SK-N-SH (cell line): ENCODE measurements at regions not wholly inside any gene's neighbourhood (a gene's known extent, or its start where the extent isn't known, plus 50 kb on each side); places are given as distances from the start of the nearest gene placed in this dataset.

Experiments used
- CTCF ChIA-PET: fragments of 300-600, 350-600 bp; formaldehyde crosslinking; extraction: SDS; loops from one replicate; lab custom pipeline; 2021; lab: Yijun Ruan, JAX
- POLR2A ChIA-PET: fragments of 350-600 bp; sonication (Branson Sonifier 250); formaldehyde crosslinking; extraction: SDS; loops from one replicate; lab custom pipeline; 2020; ENCODE audit warnings: antibody characterized with exemption, inconsistent platforms; lab: Yijun Ruan, JAX
- DNase-seq: peaks from one replicate; pipeline ENCODE4 v3.0.0; 2012
- H2AFZ ChIP-seq: fragments of 200-600 bp; sonication (generic); 2 replicates; pipeline ENCODE4 v1.8.1; 2016; ENCODE audit warnings: antibody characterized with exemption, mild to moderate bottlenecking, low read depth
- H3F3A ChIP-seq: fragments of 200-600 bp; sonication (generic); replicated peaks from 2 replicates; pipeline ENCODE3; 2016; ENCODE audit warnings: antibody characterized with exemption, mild to moderate bottlenecking; ENCODE audit not compliant: insufficient read depth
- H3K27ac ChIP-seq, 2 experiments: fragments of 200-500 bp in 1 of 2; fragments of 200-600 bp in 1 of 2; sonication (Bioruptor generic) in 1 of 2; sonication (generic), shearing (Covaris generic) in 1 of 2; 2 replicates each; pipeline versions ENCODE4 v1.5.1 to v1.6.1; 2014 to 2016; ENCODE audit warnings: low read depth in 2 of 2, inconsistent platforms in 1 of 2, low read length in 1 of 2, mild to moderate bottlenecking in 1 of 2, mixed read lengths in 1 of 2
- H3K27me3 ChIP-seq: fragments of 200-600 bp; sonication (generic), shearing (Covaris generic); 2 replicates; pipeline ENCODE4 v1.6.1; 2016; ENCODE audit warnings: mixed run types; ENCODE audit not compliant: insufficient read depth
- H3K36me3 ChIP-seq, 2 experiments: fragments of 200-500 bp in 1 of 2; fragments of 200-600 bp in 1 of 2; sonication (Bioruptor generic) in 1 of 2; sonication (generic) in 1 of 2; replicated peaks in 1 of 2; 2 replicates each; pipeline versions ENCODE3 to v1.5.1; 2014 to 2016; ENCODE audit warnings: low read length in 1 of 2, mild to moderate bottlenecking in 1 of 2; ENCODE audit not compliant: insufficient read depth in 2 of 2, control insufficient read depth in 1 of 2
- H3K4me1 ChIP-seq, 2 experiments: fragments of 200-500 bp in 1 of 2; fragments of 200-600 bp in 1 of 2; sonication (Bioruptor generic) in 1 of 2; sonication (generic), shearing (Covaris generic) in 1 of 2; 2 replicates each; pipeline versions ENCODE4 v1.5.1 to v1.6.1; 2014 to 2016; ENCODE audit warnings: low read depth in 1 of 2, low read length in 1 of 2, mixed run types in 1 of 2; ENCODE audit not compliant: insufficient read depth in 2 of 2, control insufficient read depth in 1 of 2
- H3K4me2 ChIP-seq: fragments of 200-600 bp; sonication (generic), shearing (Covaris generic); 2 replicates; pipeline ENCODE4 v1.6.1; 2017; ENCODE audit warnings: mixed run types
- H3K4me3 ChIP-seq, 2 experiments: fragments of 200-500 bp in 1 of 2; fragments of 200-600 bp in 1 of 2; sonication (Bioruptor generic) in 1 of 2; sonication (generic), shearing (Covaris generic) in 1 of 2; 2 replicates each; pipeline versions ENCODE4 v1.5.1 to v1.8.1; 2014 to 2016; ENCODE audit warnings: low read depth in 2 of 2, inconsistent platforms in 1 of 2, low read length in 1 of 2, mild to moderate bottlenecking in 1 of 2, mixed read lengths in 1 of 2, moderate library complexity in 1 of 2
- H3K79me2 ChIP-seq: fragments of 200-600 bp; sonication (generic); 2 replicates; pipeline ENCODE4 v1.8.1; 2017; ENCODE audit warnings: mild to moderate bottlenecking; ENCODE audit not compliant: insufficient read depth
- H3K9ac ChIP-seq: fragments of 200-600 bp; sonication (generic); 2 replicates; pipeline ENCODE4 v1.6.1; 2017; ENCODE audit warnings: mixed run types
- H3K9me2 ChIP-seq: fragments of 200-600 bp; sonication (generic); 2 replicates; pipeline ENCODE4 v1.6.1; 2017; ENCODE audit warnings: mixed run types
- H3K9me3 ChIP-seq: fragments of 200-600 bp; sonication (generic); 2 replicates; pipeline ENCODE4 v1.6.1; 2017; ENCODE audit warnings: mixed run types, mild to moderate bottlenecking, moderate library complexity
- H4K20me1 ChIP-seq: fragments of 200-600 bp; sonication (generic); 2 replicates; pipeline ENCODE4 v1.6.1; 2017; ENCODE audit warnings: mild to moderate bottlenecking, mixed run types; ENCODE audit not compliant: insufficient read depth
- EP300 ChIP-seq, 2 experiments: IDR thresholded peaks; 2 replicates each; pipeline versions ENCODE4 v1.4.0 to v1.6.1; 2012; ENCODE audit warnings: borderline replicate concordance in 1 of 2, low read depth in 1 of 2, low read length in 1 of 2
- FOXJ3 ChIP-seq: sonication (generic); formaldehyde crosslinking; IDR thresholded peaks from 2 replicates; pipeline ENCODE4 v1.5.1; 2020; ENCODE audit warnings: mild to moderate bottlenecking, missing genetic modification reagents
- FOXM1 ChIP-seq: IDR thresholded peaks from 2 replicates; pipeline ENCODE4 v1.4.0; 2012; ENCODE audit warnings: low read depth, mild to moderate bottlenecking
- GATA2 ChIP-seq: sonication (generic); formaldehyde crosslinking; IDR thresholded peaks from 2 replicates; pipeline ENCODE4 v1.5.0; 2020; ENCODE audit warnings: mild to moderate bottlenecking, missing genetic modification reagents
- JUND ChIP-seq: IDR thresholded peaks from 2 replicates; pipeline ENCODE4 v1.4.0; 2012
- MXI1 ChIP-seq: IDR thresholded peaks from 2 replicates; pipeline ENCODE4 v1.6.1; 2012; ENCODE audit warnings: mild to moderate bottlenecking, low read depth, low read length, improper control_type of control experiment
- NFIC ChIP-seq: IDR thresholded peaks from 2 replicates; pipeline ENCODE4 v1.4.0; 2012; ENCODE audit warnings: borderline replicate concordance
- NRF1 ChIP-seq: IDR thresholded peaks from 2 replicates; pipeline ENCODE4 v1.6.1; 2012; ENCODE audit warnings: low read depth, mild to moderate bottlenecking, low read length
- RCOR1 ChIP-seq: fragments of 150-350 bp; IDR thresholded peaks from 2 replicates; pipeline ENCODE4 v1.6.1; 2017; ENCODE audit warnings: antibody characterized with exemption, low read length
- RFX5 ChIP-seq: IDR thresholded peaks from 2 replicates; pipeline ENCODE4 v1.6.1; 2012; ENCODE audit warnings: mild to moderate bottlenecking, improper control_type of control experiment, low read length
- RXRA ChIP-seq: IDR thresholded peaks from 2 replicates; pipeline ENCODE4 v1.4.0; 2012; ENCODE audit warnings: low read depth, mild to moderate bottlenecking, borderline replicate concordance
- SIN3A ChIP-seq: IDR thresholded peaks from 2 replicates; pipeline ENCODE4 v1.6.1; 2012; ENCODE audit warnings: low read depth, mild to moderate bottlenecking, low read length, moderate library complexity, borderline replicate concordance
- TEAD4 ChIP-seq: IDR thresholded peaks from 2 replicates; pipeline ENCODE4 v1.4.0; 2012; ENCODE audit warnings: mild to moderate bottlenecking, borderline replicate concordance; ENCODE audit not compliant: insufficient read depth
- YY1 ChIP-seq: IDR thresholded peaks from 2 replicates; pipeline ENCODE4 v1.4.0; 2012; ENCODE audit warnings: low read depth, mild to moderate bottlenecking
- WGBS: methylation state at CpG from one replicate; pipeline ENCODE4 v1.1.6; 2017; ENCODE audit warnings: low lambda C conversion rate; 5-methylcytosine and 5-hydroxymethylcytosine counted together
- TF ChIP-seq, protein P1 (sequence below): IDR thresholded peaks from 2 replicates; pipeline ENCODE4 v1.4.0; 2012; ENCODE audit warnings: low read depth
- TF ChIP-seq, protein P2 (sequence below): IDR thresholded peaks from 2 replicates; pipeline ENCODE4; 2012
- TF ChIP-seq, protein P3 (sequence below): fragments of 150-350 bp; IDR thresholded peaks from 2 replicates; pipeline ENCODE4 v1.6.1; 2017; ENCODE audit warnings: antibody characterized with exemption, low read length, low read depth, borderline replicate concordance

DNA sequence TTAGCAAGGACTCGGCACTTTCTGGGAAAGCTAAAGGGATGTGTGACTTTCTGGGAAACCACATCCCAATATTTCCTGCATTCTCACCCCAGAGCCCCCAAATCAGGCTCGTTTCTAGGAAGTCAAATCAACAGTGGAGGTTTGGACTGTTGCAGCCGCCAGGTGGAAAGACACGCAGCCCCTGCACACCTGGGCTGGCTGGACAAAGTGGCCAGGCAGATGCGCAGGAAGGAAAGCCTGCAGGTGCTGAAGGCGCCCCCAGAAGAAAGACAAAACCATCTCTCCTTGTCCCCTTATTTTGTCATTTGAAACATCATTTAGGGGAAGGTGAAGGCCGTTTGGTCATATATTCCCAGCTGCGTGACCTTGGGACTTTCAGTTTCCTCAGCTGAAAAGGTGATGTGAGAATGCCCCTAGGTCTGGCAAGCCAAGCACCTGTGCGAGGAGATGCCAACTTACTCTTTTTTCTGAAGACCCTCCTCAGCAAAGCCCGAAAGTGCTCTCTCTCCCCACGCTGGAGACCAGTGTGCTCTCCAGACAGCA is 97.9 kb upstream of the CPEB4 start:
- H3K4me2 ChIP-seq: no peak overlapping the region
- POLR2A ChIA-PET: interaction anchor here (0.6 kb wide), 1 partner anchor 10 kb away, joined by 3 read pairs; no protein-coding TSS in a partner anchor
- no peak overlapping the region for H3K4me3 ChIP-seq
- no peak overlapping the region for H3K9ac ChIP-seq
- no peaks in the 10 kb centered on the region for H4K20me1 ChIP-seq
- DNase-seq: no peak
- TF ChIP-seq FOXJ3 (CRISPR knock-in tag) (no peak), JUND (no peak), FOXM1 (no peak), SIN3A (no peak)
- TF ChIP-seq, protein P1, sequence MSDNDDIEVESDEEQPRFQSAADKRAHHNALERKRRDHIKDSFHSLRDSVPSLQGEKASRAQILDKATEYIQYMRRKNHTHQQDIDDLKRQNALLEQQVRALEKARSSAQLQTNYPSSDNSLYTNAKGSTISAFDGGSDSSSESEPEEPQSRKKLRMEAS: no peak
- no peak overlapping the region for H3K27ac ChIP-seq
- no peaks in the 10 kb centered on the region for H3K79me2 ChIP-seq
- no peaks in the 10 kb centered on the region for H3K9me2 ChIP-seq
- no peaks in the 10 kb centered on the region for H3F3A ChIP-seq
- no peak overlapping the region for H2AFZ ChIP-seq
- CTCF ChIA-PET: interaction anchor here (1.5 kb wide), 1 partner anchor 22 kb away, joined by 3 read pairs; no protein-coding TSS in a partner anchor
- peaks cover 0 to 2% of the 10 kb centered on the region in 2 experiments; a peak in 1 of 4 replicates for H3K4me1 ChIP-seq
- no peaks in the 10 kb centered on the region for H3K27me3 ChIP-seq
- H3K9me3 ChIP-seq: no peaks in the 10 kb centered on the region
- H3K36me3 ChIP-seq: no peaks in the 10 kb centered on the region
- WGBS: 81% methylated on average over 11 of the region's 11 CpGs

DNA sequence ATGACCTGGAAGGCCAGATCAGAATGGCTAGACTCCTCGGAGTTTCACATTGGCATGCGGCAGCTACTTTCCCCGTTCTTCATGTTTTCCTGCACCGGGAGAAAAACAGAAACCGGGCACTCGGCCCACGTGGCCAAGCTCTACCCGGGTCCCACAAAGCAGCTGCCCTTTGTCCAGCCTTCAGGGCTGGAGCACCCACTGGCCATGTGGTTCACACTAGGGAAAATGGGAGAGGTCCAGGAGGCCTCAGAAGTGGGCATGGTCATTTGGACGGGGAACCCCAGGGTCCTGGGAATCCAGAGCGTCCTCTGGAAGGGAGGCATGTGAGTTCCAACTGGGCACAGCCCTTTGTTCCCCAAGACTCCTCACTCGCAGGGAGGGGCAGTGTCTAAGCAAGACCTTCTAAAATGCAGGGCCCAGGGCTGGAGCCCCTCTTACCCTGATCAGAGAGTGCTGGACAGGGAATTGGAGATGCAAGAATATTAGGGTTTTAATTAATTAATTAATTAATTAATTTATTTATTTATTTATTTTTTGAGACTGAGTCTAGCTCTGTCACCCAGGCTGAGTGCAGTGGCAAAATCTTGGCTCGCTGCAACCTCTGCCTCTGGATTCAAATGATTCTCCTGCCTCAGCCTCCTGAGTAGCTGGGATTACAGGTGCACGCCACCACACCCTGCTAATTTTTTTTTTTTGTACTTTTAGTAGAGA is 97.2 kb upstream of the CPEB4 start:
- Histone ChIP-seq H3K79me2 (no peaks in the 10 kb centered on the region), H3K9ac (no peak overlapping the region), H3K9me3 (no peaks in the 10 kb centered on the region), H3K9me2 (no peaks in the 10 kb centered on the region), H3F3A (no peaks in the 10 kb centered on the region), H3K4me1 (peaks cover 0 to 2% of the 10 kb centered on the region in 2 experiments; a peak in 1 of 4 replicates), H3K27me3 (no peaks in the 10 kb centered on the region), H2AFZ (no peak overlapping the region), H3K4me3 (no peak overlapping the region), H3K4me2 (no peak overlapping the region), H3K36me3 (no peaks in the 10 kb centered on the region), H3K27ac (no peak overlapping the region), H4K20me1 (no peaks in the 10 kb centered on the region)
- no peak for DNase-seq
- ChIA-PET CTCF (interaction anchor here (1.5 kb wide), 1 partner anchor 23 kb away, joined by 3 read pairs; no protein-coding TSS in a partner anchor), POLR2A (no interaction called here)
- 79% methylated on average over 8 of the region's 13 CpGs for WGBS
- TF ChIP-seq, protein P2, sequence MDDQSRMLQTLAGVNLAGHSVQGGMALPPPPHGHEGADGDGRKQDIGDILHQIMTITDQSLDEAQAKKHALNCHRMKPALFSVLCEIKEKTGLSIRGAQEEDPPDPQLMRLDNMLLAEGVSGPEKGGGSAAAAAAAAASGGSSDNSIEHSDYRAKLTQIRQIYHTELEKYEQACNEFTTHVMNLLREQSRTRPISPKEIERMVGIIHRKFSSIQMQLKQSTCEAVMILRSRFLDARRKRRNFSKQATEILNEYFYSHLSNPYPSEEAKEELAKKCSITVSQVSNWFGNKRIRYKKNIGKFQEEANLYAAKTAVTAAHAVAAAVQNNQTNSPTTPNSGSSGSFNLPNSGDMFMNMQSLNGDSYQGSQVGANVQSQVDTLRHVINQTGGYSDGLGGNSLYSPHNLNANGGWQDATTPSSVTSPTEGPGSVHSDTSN: no peak

DNA sequence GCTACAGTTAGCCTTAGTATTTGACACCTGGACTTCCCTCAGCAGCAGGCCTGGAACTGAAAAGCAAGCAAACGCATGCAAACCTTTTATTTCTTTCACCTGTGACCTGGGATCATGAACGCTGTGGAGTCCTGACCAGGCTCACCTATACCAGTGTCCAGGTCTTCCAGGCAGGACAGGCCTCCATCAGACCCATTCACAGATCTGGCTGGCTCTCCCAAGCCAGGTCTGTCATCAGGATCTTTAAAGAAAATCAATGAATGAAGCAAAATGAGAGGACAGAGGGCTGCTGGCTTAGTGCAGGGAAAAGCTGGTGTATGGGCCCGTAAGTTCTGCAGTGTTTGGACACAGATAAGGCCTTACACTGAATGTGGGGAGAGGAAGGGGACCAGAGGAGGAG is 96.3 kb upstream of the CPEB4 start:
- Histone ChIP-seq H3K4me1 (peaks cover 0 to 2% of the 10 kb centered on the region in 2 experiments; a peak in 1 of 4 replicates), H3K79me2 (no peaks in the 10 kb centered on the region), H3K9me3 (no peaks in the 10 kb centered on the region), H3K4me3 (no peak overlapping the region), H3K36me3 (no peaks in the 10 kb centered on the region), H3F3A (no peaks in the 10 kb centered on the region), H3K9ac (no peak overlapping the region), H3K4me2 (no peak overlapping the region), H2AFZ (no peak overlapping the region), H4K20me1 (no peaks in the 10 kb centered on the region), H3K9me2 (no peaks in the 10 kb centered on the region), H3K27me3 (no peaks in the 10 kb centered on the region), H3K27ac (no peak overlapping the region)
- CTCF ChIA-PET: no interaction called here
- no peak for DNase-seq
- WGBS: 74% methylated on average over 3 of the region's 3 CpGs
- POLR2A ChIA-PET: no interaction called here
- TF ChIP-seq JUND (no peak), RCOR1 (no peak), TEAD4 (no peak), MXI1 (no peak), RFX5 (no peak), NRF1 (no peak), NFIC (no peak), GATA2 (CRISPR knock-in tag) (no peak), EP300 (IDR thresholded peaks at IDR 0.05; ENCODE audit: borderline replicate concordance in 1 of 2, low read depth in 1 of 2, low read length in 1 of 2) (no peak), YY1 (no peak), RXRA (no peak)
- TF ChIP-seq, protein P2: no peak
- TF ChIP-seq, protein P3, sequence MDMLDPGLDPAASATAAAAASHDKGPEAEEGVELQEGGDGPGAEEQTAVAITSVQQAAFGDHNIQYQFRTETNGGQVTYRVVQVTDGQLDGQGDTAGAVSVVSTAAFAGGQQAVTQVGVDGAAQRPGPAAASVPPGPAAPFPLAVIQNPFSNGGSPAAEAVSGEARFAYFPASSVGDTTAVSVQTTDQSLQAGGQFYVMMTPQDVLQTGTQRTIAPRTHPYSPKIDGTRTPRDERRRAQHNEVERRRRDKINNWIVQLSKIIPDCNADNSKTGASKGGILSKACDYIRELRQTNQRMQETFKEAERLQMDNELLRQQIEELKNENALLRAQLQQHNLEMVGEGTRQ: no peak
